HG03060 (cell line): ENCODE measurements at regions not wholly inside any gene's neighbourhood (a gene's known extent, or its start where the extent isn't known, plus 50 kb on each side); places are given as distances from the start of the nearest gene placed in this dataset.

Experiments used
- ATAC-seq: cut with Tn5 transposase; IDR thresholded peaks from one replicate; pipeline ENCODE4 v1.9.1; 2021; ENCODE audit warnings: low read depth, moderate number of reproducible peaks; ENCODE audit not compliant: unreplicated experiment

- ATAC-seq = no peak
Observed at GRCh38 chr6:140968062-140968461, 1164.7 kb upstream of the GJE1 start.

GRCh38 chr6:140966676-140967075 lies 1166.0 kb upstream of the GJE1 start:
- ATAC-seq = no peak

GRCh38 chr6:140960566-140960965 lies 1172.2 kb upstream of the GJE1 start:
- no peak for ATAC-seq

- no peak for ATAC-seq
Observed at GRCh38 chr6:140957386-140957785, 1175.3 kb upstream of the GJE1 start.

- ATAC-seq = no peak
Observed at GRCh38 chr6:140956571-140957369, 1176.0 kb upstream of the GJE1 start.

- ATAC-seq = no peak
Observed at GRCh38 chr6:140940251-140940925, 1192.3 kb upstream of the GJE1 start.

GRCh38 chr6:140932909-140933308 lies 1199.8 kb upstream of the GJE1 start:
- ATAC-seq = no peak

GRCh38 chr6:140931581-140931980 lies 1201.1 kb upstream of the GJE1 start:
- ATAC-seq = no peak

- ATAC-seq = no peak
Observed at GRCh38 chr6:140929121-140929520, 1203.6 kb upstream of the GJE1 start.

GRCh38 chr6:140923048-140923447 lies 1209.7 kb upstream of the GJE1 start:
- no peak for ATAC-seq

GRCh38 chr6:140921366-140922226 lies 1211.1 kb upstream of the GJE1 start:
- ATAC-seq = no peak

- no peak for ATAC-seq
Observed at GRCh38 chr6:140917911-140918310, 1214.8 kb upstream of the GJE1 start.

GRCh38 chr6:140915551-140915950 lies 1217.2 kb upstream of the GJE1 start:
- ATAC-seq = no peak

- ATAC-seq = no peak
Observed at GRCh38 chr6:140915103-140915502, 1217.6 kb upstream of the GJE1 start.

GRCh38 chr6:140912686-140913085 lies 1220.0 kb upstream of the GJE1 start:
- ATAC-seq = no peak

GRCh38 chr6:140909625-140910024 lies 1223.1 kb upstream of the GJE1 start:
- no peak for ATAC-seq

GRCh38 chr6:140909156-140909555 lies 1223.6 kb upstream of the GJE1 start:
- no peak for ATAC-seq

GRCh38 chr6:140908505-140908904 lies 1224.2 kb upstream of the GJE1 start:
- ATAC-seq = no peak

GRCh38 chr6:140907235-140907634 lies 1225.5 kb upstream of the GJE1 start:
- no peak for ATAC-seq

- no peak for ATAC-seq
Observed at GRCh38 chr6:140905724-140906123, 1227.0 kb upstream of the GJE1 start.

- ATAC-seq = no peak
Observed at GRCh38 chr6:140905050-140905449, 1227.7 kb upstream of the GJE1 start.
